Upper lobe of right lung (tissue), 1 donor: ENCODE measurements at regions not wholly inside any gene's neighbourhood (a gene's known extent, or its start where the extent isn't known, plus 50 kb on each side); places are given as distances from the start of the nearest gene placed in this dataset.
"Not testable (repeated sequence)": the region's sequence is repeated elsewhere in the genome, so short reads cannot be mapped to it uniquely, and the experiment has no call there.

Source experiments
- ATAC-seq: fragments of 200-7000 bp; cut with Tn5 transposase; one replicate; pipeline ENCODE4 v1.9.1; 2020; ENCODE audit warnings: mild to moderate bottlenecking, moderate library complexity
- DNase-seq: peaks from one replicate; pipeline ENCODE4 v3.0.0-alpha.2; 2020
- H3K27ac ChIP-seq: fragments of 200-600 bp; one replicate; pipeline ENCODE4 v1.8.0; 2022
- H3K27me3 ChIP-seq: fragments of 200-600 bp; one replicate; pipeline ENCODE4 v1.8.0; 2022; ENCODE audit warnings: mild to moderate bottlenecking
- H3K36me3 ChIP-seq: fragments of 200-600 bp; one replicate; pipeline ENCODE4 v1.8.0; 2022
- H3K4me1 ChIP-seq: fragments of 200-600 bp; one replicate; pipeline ENCODE4 v1.8.0; 2022
- H3K4me3 ChIP-seq: fragments of 200-600 bp; one replicate; pipeline ENCODE4 v1.8.0; 2022; ENCODE audit warnings: mild to moderate bottlenecking
- H3K9me3 ChIP-seq: fragments of 200-600 bp; one replicate; pipeline ENCODE4 v1.8.0; 2022
- intact Hi-C: fragments of 100-400 bp; cut with DNase I; formaldehyde crosslinking; loops from one replicate; pipeline ENCODE4 v1.11.0; 2022
- TF ChIP-seq, protein P1 (sequence below): fragments of 200-600 bp; IDR thresholded peaks from one replicate; pipeline ENCODE4 v1.8.0; 2022; ENCODE audit warnings: antibody characterized with exemption
- donor health status: DM: no; HTN: yes; CAD: no; lungs with severe emphysema.

DNA sequence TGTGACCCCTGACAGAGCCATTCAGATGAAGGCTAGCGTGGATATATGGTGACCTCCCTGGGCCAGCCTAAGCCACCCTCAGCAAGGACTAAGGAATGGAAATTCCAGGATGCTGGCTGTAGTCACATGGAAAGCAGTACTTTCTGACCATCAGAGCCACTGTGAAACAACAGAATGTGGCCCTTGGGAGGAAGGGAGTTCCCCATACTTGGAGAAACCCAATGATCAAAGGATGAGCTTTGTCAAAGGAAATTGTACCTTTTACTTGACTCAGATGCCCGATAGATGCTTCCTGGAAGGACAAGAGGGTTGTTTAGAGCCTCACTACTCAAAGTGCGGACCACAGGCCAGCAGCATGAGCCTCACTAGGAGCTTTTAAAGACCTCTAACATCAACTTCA is 484.5 kb upstream of the PROK2 start:
- peak overlapping the region; percentile 33 for H3K27ac ChIP-seq
- intact Hi-C loops, result no loop called here
- peaks cover 45% of the 10 kb centered on the region for H3K4me1 ChIP-seq
- ATAC-seq (no peak), DNase-seq (no peak)
- H3K27me3 ChIP-seq, result no peaks in the 10 kb centered on the region
- H3K36me3 ChIP-seq, result no peaks in the 10 kb centered on the region
- no peaks in the 10 kb centered on the region for H3K9me3 ChIP-seq
- TF ChIP-seq, protein P1, sequence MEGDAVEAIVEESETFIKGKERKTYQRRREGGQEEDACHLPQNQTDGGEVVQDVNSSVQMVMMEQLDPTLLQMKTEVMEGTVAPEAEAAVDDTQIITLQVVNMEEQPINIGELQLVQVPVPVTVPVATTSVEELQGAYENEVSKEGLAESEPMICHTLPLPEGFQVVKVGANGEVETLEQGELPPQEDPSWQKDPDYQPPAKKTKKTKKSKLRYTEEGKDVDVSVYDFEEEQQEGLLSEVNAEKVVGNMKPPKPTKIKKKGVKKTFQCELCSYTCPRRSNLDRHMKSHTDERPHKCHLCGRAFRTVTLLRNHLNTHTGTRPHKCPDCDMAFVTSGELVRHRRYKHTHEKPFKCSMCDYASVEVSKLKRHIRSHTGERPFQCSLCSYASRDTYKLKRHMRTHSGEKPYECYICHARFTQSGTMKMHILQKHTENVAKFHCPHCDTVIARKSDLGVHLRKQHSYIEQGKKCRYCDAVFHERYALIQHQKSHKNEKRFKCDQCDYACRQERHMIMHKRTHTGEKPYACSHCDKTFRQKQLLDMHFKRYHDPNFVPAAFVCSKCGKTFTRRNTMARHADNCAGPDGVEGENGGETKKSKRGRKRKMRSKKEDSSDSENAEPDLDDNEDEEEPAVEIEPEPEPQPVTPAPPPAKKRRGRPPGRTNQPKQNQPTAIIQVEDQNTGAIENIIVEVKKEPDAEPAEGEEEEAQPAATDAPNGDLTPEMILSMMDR, result no peak
- H3K4me3 ChIP-seq, result no peak overlapping the region

DNA sequence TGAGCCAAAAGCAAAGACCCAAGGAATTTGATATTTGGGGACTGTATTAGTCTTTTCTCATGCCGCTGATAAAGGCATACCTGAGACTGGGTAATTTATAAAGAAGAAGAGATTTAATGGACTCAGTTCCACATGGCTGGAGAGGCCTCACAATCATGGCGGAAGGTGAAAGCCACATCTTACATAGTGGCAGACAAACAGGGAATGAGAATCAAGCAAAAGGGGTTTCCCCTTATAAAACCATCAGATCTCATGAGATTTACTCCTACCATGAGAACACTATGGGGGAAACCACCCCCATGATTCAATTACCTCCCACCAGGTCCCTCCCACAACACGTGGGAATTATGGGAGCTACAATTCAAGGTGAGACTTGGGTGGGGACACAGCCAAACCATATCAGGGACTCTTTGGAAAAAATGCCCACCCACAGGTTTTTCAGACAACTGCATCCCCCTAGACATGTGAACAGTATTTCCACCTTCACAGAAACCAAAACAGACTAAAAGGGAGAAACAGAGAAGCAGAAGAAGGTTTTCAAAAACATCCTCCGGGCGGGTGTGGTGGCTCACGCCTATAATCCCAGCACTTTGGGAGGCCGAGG is 482.1 kb upstream of the PROK2 start:
- H3K9me3 ChIP-seq, intact Hi-C loops, DNase-seq, H3K36me3 ChIP-seq, H3K27ac ChIP-seq, H3K27me3 ChIP-seq, H3K4me3 ChIP-seq, ATAC-seq: not testable (repeated sequence)
- peaks cover 27% of the 10 kb centered on the region for H3K4me1 ChIP-seq

DNA sequence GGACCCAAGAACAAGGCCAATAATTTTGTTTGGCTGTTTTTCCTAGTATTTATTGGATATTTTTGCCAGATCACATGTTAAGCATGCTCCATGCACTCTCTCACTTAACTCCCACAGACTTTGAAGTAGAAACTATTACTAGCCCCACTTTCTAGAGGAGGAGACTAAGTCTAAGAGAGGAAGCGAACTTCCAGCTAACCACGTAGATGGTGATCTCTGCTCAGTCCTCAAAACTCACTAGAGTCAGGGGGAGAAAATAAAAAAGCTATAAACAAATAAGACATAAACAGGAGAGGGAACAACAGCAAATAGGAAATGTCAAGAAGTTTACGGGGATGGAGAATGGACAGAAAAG is 481.0 kb upstream of the PROK2 start:
- no peak for ATAC-seq
- no peak overlapping the region for H3K27ac ChIP-seq
- intact Hi-C loops, result no loop called here
- H3K4me3 ChIP-seq, result no peak overlapping the region
- no peak for DNase-seq
- TF ChIP-seq, protein P1, result no peak
- H3K36me3 ChIP-seq, result no peaks in the 10 kb centered on the region
- no peaks in the 10 kb centered on the region for H3K9me3 ChIP-seq
- no peaks in the 10 kb centered on the region for H3K27me3 ChIP-seq
- peaks cover 19% of the 10 kb centered on the region for H3K4me1 ChIP-seq

DNA sequence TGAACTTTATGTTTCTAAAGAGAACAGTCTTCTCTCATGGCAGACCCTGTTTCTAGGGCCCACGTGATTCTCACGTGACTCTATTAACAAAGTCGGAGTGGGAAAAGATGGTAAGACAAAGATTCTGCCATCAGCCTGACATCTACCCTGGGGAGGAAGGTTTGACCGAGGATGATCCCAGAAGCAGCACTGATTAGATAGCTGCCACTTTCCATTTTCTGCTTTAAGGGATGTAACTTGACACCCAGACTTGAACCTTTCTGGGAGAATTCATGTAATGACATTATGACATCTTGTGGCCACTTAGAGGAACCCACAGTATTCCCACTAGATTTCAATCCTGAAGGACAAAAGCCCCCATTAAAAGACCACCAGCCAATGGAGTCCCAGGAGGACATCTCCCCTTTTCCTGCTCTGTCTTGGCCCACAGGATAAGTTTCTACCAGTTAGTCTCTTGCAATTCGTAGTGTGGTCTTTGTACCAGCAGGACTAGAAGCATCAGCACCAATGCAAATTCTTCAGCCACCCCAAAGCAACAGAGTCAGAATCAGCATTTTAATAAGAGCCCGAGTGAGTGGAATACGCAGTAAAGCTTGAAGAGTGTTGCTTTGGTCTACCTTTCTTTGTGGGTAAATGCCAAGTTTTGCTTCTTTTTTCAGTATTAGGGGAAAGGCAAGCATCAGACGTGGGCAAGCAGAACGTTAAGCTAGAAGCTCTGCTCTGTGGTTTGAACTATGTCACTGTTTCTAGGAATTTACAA is 480.5 kb upstream of the PROK2 start:
- intact Hi-C loops, result no loop called here

DNA sequence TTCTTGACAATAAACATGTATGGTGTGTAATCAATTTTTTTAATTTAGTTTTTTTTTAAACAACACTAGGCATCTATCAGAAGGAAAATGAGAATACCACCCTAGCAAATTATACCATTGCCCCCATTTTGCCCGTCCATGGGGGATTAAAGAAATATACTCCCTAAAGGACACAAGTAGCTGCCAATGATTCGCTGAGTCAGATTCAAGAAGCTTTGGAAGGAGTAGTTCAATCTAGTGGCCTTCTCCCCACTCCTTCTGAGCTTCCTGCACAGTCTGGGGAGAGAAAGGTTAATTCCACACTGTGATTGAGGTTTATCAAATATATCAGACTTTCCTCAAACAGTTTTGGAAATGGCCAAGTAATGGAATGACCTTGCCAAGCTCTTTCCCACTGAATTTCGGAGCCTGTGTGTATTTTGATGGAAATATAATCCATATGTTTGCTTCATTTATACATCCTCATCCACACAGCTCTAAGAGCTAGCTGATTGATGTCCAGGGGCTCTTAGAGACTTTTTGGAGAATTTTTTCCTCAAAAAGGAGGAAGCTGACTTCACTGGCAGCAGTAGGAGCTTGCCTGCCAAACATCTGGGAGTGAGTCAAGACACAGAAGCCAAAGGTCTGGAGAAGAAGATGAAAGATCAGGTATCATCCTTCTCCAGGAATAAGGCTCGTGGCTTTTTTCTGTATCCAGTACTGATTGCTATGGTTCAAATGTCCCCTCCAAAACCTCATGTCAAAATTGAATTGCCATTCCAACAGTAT is 478.5 kb upstream of the PROK2 start:
- DNase-seq (no peak), ATAC-seq (no peak)
- Histone ChIP-seq H3K36me3 (no peaks in the 10 kb centered on the region), H3K27me3 (no peaks in the 10 kb centered on the region), H3K4me3 (no peak overlapping the region), H3K9me3 (no peaks in the 10 kb centered on the region), H3K27ac (no peak overlapping the region), H3K4me1 (no peaks in the 10 kb centered on the region)
- intact Hi-C loops, result no loop called here
- TF ChIP-seq, protein P1, result no peak

More for the DNA sequence above, 480.5 kb upstream of the PROK2 start:
- H3K9me3 ChIP-seq, result no peaks in the 10 kb centered on the region
- H3K4me3 ChIP-seq, result no peak overlapping the region
- ATAC-seq, result no peak
- no peak for DNase-seq
- no peak overlapping the region for H3K27ac ChIP-seq
- TF ChIP-seq, protein P1, result peak; percentile 24
- no peaks in the 10 kb centered on the region for H3K36me3 ChIP-seq
- no peaks in the 10 kb centered on the region for H3K27me3 ChIP-seq
- H3K4me1 ChIP-seq, result peaks cover 13% of the 10 kb centered on the region

DNA sequence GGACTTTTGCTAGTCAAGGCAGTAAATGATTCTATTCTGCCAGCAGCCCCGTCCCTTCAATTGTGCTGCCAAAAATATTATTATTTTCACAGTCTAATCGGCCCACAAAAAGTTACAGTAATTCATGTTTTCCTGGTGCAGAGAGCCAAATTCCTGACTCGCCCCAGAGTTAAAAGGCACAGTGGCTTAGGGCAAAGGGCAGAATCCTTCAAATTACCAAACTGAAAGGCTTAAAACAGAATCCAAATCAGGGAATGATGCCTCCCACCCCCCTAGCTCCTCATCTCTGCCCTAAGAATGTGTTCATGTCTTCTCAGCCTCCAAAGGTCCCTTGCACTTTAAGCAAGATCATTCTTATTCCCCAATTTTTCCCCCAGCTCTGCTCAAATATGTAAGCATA is 477.8 kb upstream of the PROK2 start:
- TF ChIP-seq, protein P1, result no peak
- H3K4me1 ChIP-seq, result no peaks in the 10 kb centered on the region
- H3K27me3 ChIP-seq, result no peaks in the 10 kb centered on the region
- intact Hi-C loops, result no loop called here
- no peak overlapping the region for H3K4me3 ChIP-seq
- ATAC-seq (no peak), DNase-seq (no peak)
- H3K36me3 ChIP-seq, result no peaks in the 10 kb centered on the region
- no peak overlapping the region for H3K27ac ChIP-seq
- H3K9me3 ChIP-seq, result no peaks in the 10 kb centered on the region
